OCI-LY7 (cell line): ENCODE measurements at regions not wholly inside any gene's neighbourhood (a gene's known extent, or its start where the extent isn't known, plus 50 kb on each side); places are given as distances from the start of the nearest gene placed in this dataset.

Experiments used
- CTCF ChIP-seq: fragments of 200-600 bp; sonication (generic); conservative IDR thresholded peaks from 2 replicates; pipeline ENCODE4 v1.5.1; 2014; ENCODE audit warnings: mild to moderate bottlenecking, antibody characterized with exemption, low read length, moderate library complexity, mixed read lengths
- EZH2phosphoT487 ChIP-seq: fragments of 200-600 bp; sonication (generic); IDR thresholded peaks from 2 replicates; pipeline ENCODE4 v1.6.1; 2018; ENCODE audit warnings: low read depth, borderline replicate concordance, mild to moderate bottlenecking, mixed run types, antibody characterized with exemption, low read length, moderate library complexity, mixed read lengths

- TF ChIP-seq EZH2phosphoT487 (no peak), CTCF (no peak)
Observed at GRCh38 chr1:90568436-90568835, 148.7 kb downstream of the BARHL2 start.
